Left colon (tissue), 2 donors: ENCODE measurements at regions not wholly inside any gene's neighbourhood (a gene's known extent, or its start where the extent isn't known, plus 50 kb on each side); places are given as distances from the start of the nearest gene placed in this dataset.

Experiments used
- ATAC-seq: fragments of 200-7000 bp; cut with Tn5 transposase; one replicate; pipeline ENCODE4 v1.9.1; 2020; ENCODE audit warnings: mild to moderate bottlenecking, moderate library complexity
- DNase-seq, 2 donors: peaks; one replicate each; pipeline ENCODE4 v3.0.0-alpha.2; 2020
- intact Hi-C, 2 donors: fragments of 100-400 bp; cut with DNase I in 1 of 2; cut with micrococcal nuclease in 1 of 2; formaldehyde crosslinking; loops; one replicate each; pipeline versions ENCODE4 v1.11.2 to v1.14.0; 2022; cut with DNase I, micrococcal nuclease
- donor health status: DM: no; HTN: no; CAD: no.
- donor health status: DM: yes; HTN: yes; CAD: no.

DNA sequence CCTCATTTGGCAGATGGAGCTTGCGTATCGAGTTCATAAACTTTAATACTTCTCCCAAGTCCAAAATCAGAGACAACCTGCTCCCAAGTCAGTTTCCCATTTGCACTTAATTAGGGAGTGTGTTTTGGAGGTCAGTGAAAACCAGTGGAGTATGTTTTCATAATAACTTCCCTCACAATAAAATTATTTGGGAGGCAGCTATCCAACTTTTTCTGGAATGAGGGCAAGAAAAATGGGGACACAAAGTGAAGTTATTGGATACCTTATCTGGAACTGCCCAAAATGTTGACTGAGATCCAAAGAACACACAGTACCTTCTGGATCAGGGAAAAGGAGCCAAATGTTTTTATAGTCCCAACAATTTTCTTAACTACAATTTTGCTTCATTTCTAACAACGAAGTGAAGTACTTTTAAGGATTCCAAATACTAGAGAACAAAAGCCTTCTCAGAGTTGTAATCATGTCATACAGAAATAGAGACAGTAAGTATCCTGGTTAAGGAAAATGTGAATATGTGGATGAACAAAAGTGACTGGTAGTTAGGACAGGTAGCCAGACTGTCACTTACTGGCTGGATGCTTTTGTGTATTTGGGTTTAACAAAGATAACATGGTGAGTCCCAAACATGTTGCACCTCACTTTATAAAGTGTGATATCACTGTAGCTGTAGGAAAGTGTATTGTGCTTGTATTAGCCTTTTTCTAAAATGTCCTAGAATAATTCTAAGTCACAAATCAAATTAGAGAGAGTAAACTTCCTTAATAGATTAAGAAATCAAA is 325.0 kb downstream of the HLX start:
- intact Hi-C loops, result loop anchor here in 1 of 2 donors (10.0 kb wide), 1 partner anchor 329 kb away; the partner anchor contains the start of gene HLX
- no peak for DNase-seq
- no peak for ATAC-seq

GRCh38 chr1:221206076-221206475 is 326.8 kb downstream of the HLX start:
- DNase-seq, result no peak
- ATAC-seq, result no peak
- intact Hi-C loops, result loop anchor here in 1 of 2 donors (10.0 kb wide), 1 partner anchor 331 kb away; the partner anchor contains the start of gene HLX

DNA sequence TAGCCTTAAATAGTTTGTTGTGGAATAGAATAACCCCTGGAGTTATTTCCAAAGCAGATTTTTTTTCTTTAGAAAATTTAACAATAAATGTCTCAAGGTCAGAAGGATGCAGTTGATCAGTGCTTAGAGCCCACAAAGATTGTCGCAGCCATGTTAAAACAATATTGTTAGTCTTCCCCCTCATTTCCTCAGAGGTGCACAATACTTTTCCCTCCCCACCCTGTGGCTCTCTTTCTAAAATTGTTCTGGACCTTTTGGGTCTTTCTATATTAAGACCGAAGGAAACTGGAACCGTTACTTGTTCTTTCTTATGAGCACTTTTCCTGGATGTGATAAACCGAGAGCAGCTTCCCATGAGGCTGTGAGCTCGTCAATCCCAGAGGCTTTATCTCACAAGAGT is 333.7 kb downstream of the HLX start:
- DNase-seq, result no peak

GRCh38 chr1:221217029-221217428 is 337.8 kb downstream of the HLX start:
- intact Hi-C loops, result no loop called here
- ATAC-seq, result no peak
- DNase-seq, result no peak

More for the DNA sequence above, 333.7 kb downstream of the HLX start:
- intact Hi-C loops, result no loop called here
- no peak for ATAC-seq

DNA sequence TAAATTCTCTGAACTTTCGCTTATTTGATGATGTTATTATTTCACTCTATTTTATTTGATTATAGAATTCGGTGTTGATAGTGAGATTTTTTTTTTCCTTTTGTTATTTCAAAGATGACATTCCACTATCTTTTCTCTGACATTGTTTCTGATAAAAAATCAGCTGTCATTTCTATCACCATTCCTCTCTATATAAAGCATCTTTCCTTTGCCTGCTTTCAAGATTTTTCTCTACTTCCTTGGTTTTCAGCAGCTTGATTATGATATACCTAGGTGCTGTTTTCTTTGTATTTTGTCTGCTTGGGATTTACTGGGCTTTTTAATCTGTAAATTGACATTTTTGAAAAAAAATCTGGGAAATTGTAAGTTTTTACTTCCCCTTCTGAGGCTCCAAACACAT is 344.0 kb downstream of the HLX start:
- ATAC-seq (no peak), DNase-seq (no peak)
- intact Hi-C loops, result no loop called here

- DNase-seq (no peak), ATAC-seq (no peak)
- intact Hi-C loops, result no loop called here
Observed at GRCh38 chr1:221227460-221227859, 348.2 kb downstream of the HLX start.

DNA sequence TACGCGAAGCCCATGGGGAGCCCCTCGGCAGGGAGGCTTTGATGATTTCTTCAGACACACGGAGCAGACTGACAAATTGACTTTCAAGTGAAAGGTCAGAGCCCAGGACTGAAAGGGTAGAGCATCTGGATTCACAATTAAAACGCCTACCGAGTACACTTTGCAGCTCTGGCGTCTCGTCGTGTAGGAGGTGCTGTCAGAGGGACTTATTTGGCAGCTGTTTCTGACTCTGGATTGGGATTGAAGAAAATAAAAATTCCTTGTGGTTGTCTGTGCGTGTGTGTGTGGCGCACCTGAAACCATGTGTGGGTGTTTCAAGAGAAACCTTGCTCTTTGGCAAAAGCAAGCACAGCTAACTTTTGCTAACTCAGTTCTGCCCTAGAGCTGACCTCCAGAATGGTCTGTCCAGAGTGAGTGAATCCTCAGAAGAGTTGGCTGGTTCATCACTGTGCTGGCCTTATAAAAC is 348.7 kb downstream of the HLX start:
- no peak for ATAC-seq
- DNase-seq, result no peak
- intact Hi-C loops, result no loop called here

DNA sequence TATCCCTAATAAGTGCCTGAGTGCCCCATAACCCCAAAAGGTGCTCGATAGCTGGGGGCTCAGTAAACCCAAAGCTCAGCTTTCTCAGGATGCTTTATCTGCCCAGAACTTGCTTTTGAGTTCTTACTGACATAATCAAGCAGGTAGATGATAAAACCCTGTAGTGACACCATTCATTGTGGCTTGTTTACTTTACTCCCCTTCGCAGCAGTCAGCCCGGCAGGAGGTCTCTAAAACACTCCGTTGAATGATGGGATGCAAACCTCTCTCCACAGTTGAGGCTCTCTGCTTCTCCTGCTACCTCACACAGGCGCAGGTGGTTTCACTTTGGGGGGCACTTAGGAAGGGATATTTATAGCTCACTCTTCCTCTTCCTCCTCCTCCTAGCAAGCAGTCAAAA is 349.4 kb downstream of the HLX start:
- intact Hi-C loops, result no loop called here
- ATAC-seq (no peak), DNase-seq (no peak)

DNA sequence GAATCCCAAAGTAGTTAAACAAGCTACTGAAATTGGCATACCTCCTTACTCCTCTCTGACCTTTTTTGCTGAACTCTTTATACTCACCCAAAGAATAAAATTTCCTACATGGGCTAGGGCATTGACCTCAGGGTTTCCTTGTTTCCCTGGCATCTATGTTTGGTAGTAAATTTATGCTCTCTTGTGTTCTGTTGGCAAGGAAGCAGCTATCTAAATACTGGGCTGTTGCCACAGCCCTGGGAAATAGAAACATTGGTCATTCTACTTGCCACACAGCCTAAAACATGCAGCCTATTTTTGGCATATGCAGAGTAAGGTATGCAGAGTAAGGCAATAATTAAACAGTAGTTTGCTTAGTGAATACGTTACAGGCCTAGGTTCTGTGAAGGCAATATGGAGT is 351.4 kb downstream of the HLX start:
- DNase-seq (no peak), ATAC-seq (no peak)
- intact Hi-C loops, result no loop called here

DNA sequence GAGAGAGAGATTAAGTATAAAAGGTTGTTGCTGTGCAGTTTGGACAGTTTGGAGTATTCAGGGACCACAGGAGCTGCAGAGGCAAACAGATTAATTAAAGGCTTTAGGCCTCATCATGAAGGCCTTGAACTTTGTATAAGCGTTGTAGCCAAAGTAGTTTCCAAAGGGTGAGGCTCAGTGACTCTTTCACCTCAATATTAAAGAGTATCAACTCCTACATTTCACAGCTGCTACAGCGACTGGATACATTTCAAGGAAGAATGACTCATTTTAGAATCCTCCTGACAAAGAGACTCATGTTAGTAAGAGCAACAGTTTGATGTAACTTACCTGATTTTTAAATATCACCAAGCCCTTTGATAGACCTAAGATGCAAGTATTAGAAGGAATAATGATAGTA is 355.5 kb downstream of the HLX start:
- ATAC-seq, result no peak
- intact Hi-C loops, result no loop called here

GRCh38 chr1:221237587-221237986 is 358.3 kb downstream of the HLX start:
- intact Hi-C loops, result no loop called here
- DNase-seq (no peak), ATAC-seq (no peak)

More for the DNA sequence above, 355.5 kb downstream of the HLX start:
- no peak for DNase-seq

GRCh38 chr1:221239181-221239580 is 359.9 kb downstream of the HLX start:
- ATAC-seq (no peak), DNase-seq (no peak)
- intact Hi-C loops, result no loop called here

GRCh38 chr1:221239792-221240191 is 360.5 kb downstream of the HLX start:
- DNase-seq (no peak), ATAC-seq (no peak)
- intact Hi-C loops, result no loop called here

DNA sequence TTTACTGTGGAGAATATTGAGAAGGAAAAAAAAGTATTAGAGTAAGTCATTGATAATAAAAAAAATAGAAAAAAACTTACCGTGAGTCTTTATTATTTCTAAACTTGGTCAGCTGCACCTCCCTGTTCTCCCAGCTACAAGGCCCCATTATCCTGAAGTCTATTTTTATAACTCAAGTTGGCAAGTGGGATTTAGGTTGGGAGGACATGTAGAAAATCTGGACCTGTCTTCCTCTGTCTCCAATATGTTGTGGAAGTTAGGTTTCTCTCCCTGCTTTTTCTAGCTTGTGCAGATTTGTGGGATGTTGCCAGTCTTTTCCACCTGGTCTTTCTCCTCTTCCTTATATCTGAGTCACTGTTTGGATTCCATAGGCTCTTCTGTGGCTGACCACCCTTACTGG is 361.4 kb downstream of the HLX start:
- intact Hi-C loops, result no loop called here
- no peak for DNase-seq

GRCh38 chr1:221241157-221241556 is 361.9 kb downstream of the HLX start:
- intact Hi-C loops, result no loop called here

More for the DNA sequence above, 361.4 kb downstream of the HLX start:
- ATAC-seq, result no peak

DNA sequence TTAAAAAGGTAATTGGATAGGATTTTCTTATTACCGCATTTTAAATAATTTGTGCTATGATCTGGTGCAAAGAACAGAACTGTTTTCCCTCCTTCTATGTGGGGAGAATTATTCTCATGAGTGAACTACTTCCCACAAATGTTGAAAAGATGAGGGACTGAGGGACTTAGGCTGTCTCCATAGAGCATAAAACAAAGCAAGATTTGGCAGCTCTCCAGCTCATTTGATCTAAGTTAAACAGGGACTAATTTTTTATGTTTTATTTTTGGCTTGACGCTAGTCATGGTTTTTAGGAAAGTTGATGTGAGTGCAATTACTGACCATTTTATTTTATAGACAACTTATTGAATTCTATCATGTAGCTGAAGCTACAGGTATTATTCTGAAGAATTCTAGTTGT is 362.3 kb downstream of the HLX start:
- ATAC-seq (no peak), DNase-seq (no peak)
- intact Hi-C loops, result no loop called here

More at GRCh38 chr1:221241157-221241556, 361.9 kb downstream of the HLX start:
- ATAC-seq, result no peak
- DNase-seq, result no peak

GRCh38 chr1:221246067-221246466 is 366.8 kb downstream of the HLX start:
- DNase-seq, result no peak
- no peak for ATAC-seq
- intact Hi-C loops, result no loop called here

GRCh38 chr1:221246628-221247415 is 367.6 kb downstream of the HLX start:
- ATAC-seq (no peak), DNase-seq (no peak)
- intact Hi-C loops, result no loop called here

- DNase-seq, result no peak
- intact Hi-C loops, result no loop called here
- no peak for ATAC-seq
Observed at GRCh38 chr1:221251580-221251979, 372.3 kb downstream of the HLX start.

DNA sequence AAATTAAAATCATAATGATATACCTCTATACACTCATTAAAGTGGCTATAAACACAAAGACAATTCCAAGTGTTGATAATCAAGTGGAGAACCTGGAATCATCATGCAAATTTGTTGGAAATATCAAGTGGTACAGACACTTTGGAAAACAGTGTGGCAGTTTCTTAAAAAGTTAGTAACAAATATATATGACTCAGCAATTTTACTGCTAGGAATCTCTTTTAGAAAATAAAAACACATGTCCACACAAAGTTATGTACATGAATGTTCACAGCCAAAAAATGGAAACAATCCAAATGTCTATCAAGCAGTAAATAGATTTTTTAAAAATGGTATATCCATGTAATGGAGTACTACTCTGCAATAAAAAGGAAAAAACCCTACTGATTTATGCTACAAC is 375.6 kb downstream of the HLX start:
- ATAC-seq (no peak), DNase-seq (no peak)
- intact Hi-C loops, result no loop called here
